GM10266 (cell line): ENCODE measurements at regions not wholly inside any gene's neighbourhood (a gene's known extent, or its start where the extent isn't known, plus 50 kb on each side); places are given as distances from the start of the nearest gene placed in this dataset.

Experiments
- DNase-seq: peaks from one replicate; pipeline ENCODE4 v3.0.0; 2012; ENCODE audit errors: extremely low spot score
- TF ChIP-seq, protein P1 (sequence below): IDR thresholded peaks from 2 replicates; pipeline ENCODE4 v1.5.1; 2012; ENCODE audit warnings: mild to moderate bottlenecking, low read depth; ENCODE audit not compliant: control insufficient read depth, insufficient read depth; ENCODE audit errors: missing control alignments

- no peak for DNase-seq
- TF ChIP-seq, protein P1, sequence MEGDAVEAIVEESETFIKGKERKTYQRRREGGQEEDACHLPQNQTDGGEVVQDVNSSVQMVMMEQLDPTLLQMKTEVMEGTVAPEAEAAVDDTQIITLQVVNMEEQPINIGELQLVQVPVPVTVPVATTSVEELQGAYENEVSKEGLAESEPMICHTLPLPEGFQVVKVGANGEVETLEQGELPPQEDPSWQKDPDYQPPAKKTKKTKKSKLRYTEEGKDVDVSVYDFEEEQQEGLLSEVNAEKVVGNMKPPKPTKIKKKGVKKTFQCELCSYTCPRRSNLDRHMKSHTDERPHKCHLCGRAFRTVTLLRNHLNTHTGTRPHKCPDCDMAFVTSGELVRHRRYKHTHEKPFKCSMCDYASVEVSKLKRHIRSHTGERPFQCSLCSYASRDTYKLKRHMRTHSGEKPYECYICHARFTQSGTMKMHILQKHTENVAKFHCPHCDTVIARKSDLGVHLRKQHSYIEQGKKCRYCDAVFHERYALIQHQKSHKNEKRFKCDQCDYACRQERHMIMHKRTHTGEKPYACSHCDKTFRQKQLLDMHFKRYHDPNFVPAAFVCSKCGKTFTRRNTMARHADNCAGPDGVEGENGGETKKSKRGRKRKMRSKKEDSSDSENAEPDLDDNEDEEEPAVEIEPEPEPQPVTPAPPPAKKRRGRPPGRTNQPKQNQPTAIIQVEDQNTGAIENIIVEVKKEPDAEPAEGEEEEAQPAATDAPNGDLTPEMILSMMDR = no peak
Observed at GRCh38 chr21:41671859-41672542, 94.9 kb downstream of the RIPK4 start.

DNA sequence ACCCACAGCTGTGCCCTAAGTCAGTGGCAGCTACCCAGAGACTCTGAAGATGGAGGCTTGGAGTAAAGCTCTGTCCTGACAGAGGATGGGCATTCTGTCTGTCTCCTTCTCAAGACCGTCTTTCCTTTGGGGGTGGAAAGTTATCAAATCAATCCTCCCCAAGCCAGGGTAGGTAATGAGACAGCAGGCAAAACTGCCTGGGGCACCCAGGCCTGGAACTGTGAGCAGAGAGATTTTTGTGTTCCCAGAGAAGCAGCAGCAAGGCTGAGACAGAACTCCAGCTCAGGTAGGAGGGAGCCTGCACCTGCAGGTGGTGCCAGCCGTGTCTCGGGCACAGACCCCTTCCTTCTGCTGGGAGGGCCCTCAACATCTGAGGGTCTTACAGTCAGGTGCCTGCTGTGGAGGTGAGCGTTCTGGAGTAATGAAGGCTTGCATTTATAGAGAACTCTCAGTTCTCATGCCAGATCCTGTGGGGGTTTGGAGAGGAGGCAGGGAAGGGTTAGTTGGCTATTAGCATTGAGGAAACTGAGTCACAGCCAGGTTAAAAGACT lies 95.6 kb downstream of the RIPK4 start:
- DNase-seq = no peak
- TF ChIP-seq, protein P1 = no peak

DNA sequence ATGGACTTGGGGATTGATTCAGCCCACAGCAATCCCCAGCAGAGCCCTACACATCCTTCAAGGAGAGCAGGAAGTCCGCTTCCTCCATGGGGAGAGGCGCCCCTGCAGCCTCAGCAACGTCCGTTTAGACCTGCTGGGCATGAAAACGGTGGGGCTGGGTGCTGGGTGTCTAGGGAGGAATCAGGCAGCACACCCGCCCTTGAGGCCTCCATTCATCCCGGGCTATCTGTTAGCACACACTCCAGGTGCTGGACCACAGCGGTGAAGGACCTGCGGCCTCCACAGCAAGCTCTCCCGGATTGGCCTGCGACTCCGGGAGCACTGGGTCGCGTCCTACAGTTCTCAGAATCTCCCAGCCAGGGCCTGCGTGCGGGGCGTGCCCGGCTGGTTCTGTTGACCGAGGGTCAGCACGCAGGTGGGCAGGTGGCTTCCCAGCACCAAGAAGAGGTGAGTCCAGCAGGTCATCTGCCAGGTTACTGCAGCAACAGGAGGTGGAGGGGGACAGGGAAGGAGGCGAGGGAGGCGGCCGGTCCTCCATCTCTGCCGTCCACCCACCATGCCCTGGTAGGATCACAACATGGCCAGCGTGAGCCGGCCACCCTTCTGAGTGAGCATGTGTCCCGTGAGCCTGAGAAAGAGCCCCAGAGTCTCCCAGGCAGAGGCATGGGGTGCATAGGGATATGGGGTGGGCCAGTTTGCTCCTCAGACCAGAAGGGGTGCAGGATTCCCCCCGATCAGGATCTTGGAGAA lies 96.6 kb downstream of the RIPK4 start:
- DNase-seq = no peak
- TF ChIP-seq, protein P1 = no peak

DNA sequence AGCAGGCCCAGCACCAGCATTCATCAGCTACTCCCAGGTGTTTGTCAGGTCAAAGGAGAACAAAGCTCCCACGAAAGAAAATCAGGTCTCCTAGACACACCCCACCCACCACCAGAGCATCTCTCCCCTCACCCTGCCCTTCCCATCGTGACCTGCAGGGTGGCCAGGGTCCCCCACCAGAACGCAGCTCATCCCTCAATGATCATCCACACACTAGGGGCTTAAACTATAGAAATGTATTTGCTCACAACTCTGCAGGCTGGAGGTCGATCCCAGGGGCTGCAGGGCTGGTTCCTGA lies 97.4 kb downstream of the RIPK4 start:
- TF ChIP-seq, protein P1 = no peak
- DNase-seq = no peak

GRCh38 chr21:41668686-41669532 lies 97.9 kb downstream of the RIPK4 start:
- TF ChIP-seq, protein P1 = no peak
- no peak for DNase-seq

DNA sequence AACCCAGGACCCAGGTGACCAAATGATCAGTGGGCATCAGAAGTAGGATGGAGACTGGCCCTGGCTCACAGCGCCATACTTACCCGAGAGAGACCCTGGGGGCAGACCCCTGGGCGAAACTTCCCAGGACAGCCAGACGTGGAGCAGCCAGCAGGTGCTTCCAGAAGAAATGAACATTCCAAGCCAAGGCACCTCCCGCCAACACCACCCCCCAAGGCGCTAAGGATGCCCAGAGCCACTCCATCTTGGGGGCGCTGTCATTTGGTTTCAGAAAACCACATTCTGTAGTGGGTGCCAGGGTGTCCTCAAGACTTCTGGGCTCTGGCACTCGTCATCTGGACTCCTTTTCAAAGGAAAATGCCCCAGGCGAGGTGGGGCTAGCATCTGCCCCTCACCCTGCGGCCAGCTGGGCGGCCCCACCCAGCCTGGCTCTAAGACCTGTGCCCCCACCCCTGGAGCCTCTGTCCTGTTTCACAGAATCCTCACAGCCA lies 98.8 kb downstream of the RIPK4 start:
- TF ChIP-seq, protein P1 = no peak
- DNase-seq = no peak
